OCI-LY1 (cell line): ENCODE measurements at regions not wholly inside any gene's neighbourhood (a gene's known extent, or its start where the extent isn't known, plus 50 kb on each side); places are given as distances from the start of the nearest gene placed in this dataset.
"Not testable (repeated sequence)": the region's sequence is repeated elsewhere in the genome, so short reads cannot be mapped to it uniquely, and the experiment has no call there.

Experiments
- H2AFZ ChIP-seq: fragments of 200-600 bp; sonication (generic), shearing (Covaris generic); 2 replicates; pipeline ENCODE4 v1.6.0; 2014; ENCODE audit warnings: antibody characterized with exemption, mild to moderate bottlenecking, low read length
- H3F3A ChIP-seq: fragments of 200-600 bp; sonication (generic), shearing (Covaris generic); 2 replicates; pipeline ENCODE4 v1.6.0; 2014; ENCODE audit warnings: mild to moderate bottlenecking, antibody characterized with exemption, low read length, moderate library complexity; ENCODE audit not compliant: insufficient read depth
- H3K27ac ChIP-seq: fragments of 200-600 bp; sonication (generic); 2 replicates; pipeline ENCODE4 v1.5.1; 2014; ENCODE audit warnings: low read length, mixed run types, mild to moderate bottlenecking, low read depth; ENCODE audit not compliant: poor library complexity, severe bottlenecking
- H3K27me3 ChIP-seq: fragments of 200-600 bp; sonication (generic); 2 replicates; pipeline ENCODE4 v1.6.0; 2014; ENCODE audit warnings: antibody characterized with exemption, mild to moderate bottlenecking, low read length, moderate library complexity; ENCODE audit not compliant: insufficient read depth
- H3K36me3 ChIP-seq: fragments of 200-600 bp; sonication (generic); 2 replicates; pipeline ENCODE4 v1.6.1; 2014; ENCODE audit warnings: mild to moderate bottlenecking, antibody characterized with exemption, low read length, moderate library complexity, mixed read lengths; ENCODE audit not compliant: insufficient read depth
- H3K4me1 ChIP-seq: fragments of 200-600 bp; sonication (generic); 2 replicates; pipeline ENCODE4 v1.5.1; 2014; ENCODE audit warnings: mild to moderate bottlenecking, low read length, moderate library complexity; ENCODE audit not compliant: insufficient read depth, severe bottlenecking
- H3K4me2 ChIP-seq: fragments of 200-600 bp; sonication (generic), shearing (Covaris generic); 2 replicates; pipeline ENCODE4 v1.6.1; 2014; ENCODE audit warnings: low read length
- H3K4me3 ChIP-seq: fragments of 200-600 bp; sonication (generic); 2 replicates; pipeline ENCODE4 v1.5.1; 2014; ENCODE audit warnings: low read length, low read depth, mild to moderate bottlenecking, mixed read lengths; ENCODE audit not compliant: poor library complexity, severe bottlenecking
- H3K79me2 ChIP-seq: fragments of 200-600 bp; shearing (Covaris generic); 2 replicates; pipeline ENCODE4 v1.6.1; 2016; ENCODE audit warnings: mixed run types, low read length, mixed read lengths; ENCODE audit not compliant: insufficient read depth
- H3K9ac ChIP-seq: fragments of 200-600 bp; sonication (generic), shearing (Covaris generic); 2 replicates; pipeline ENCODE4 v1.6.1; 2014; ENCODE audit warnings: mild to moderate bottlenecking, low read length, mixed read lengths
- H3K9me2 ChIP-seq: fragments of 200-600 bp; sonication (generic), shearing (Covaris generic); 2 replicates; pipeline ENCODE4 v1.6.1; 2014; ENCODE audit warnings: low read depth, mild to moderate bottlenecking, low read length, mixed read lengths
- H3K9me3 ChIP-seq: fragments of 200-600 bp; shearing (Covaris generic); 2 replicates; pipeline ENCODE4 v1.6.1; 2014; ENCODE audit warnings: low read length, mixed read lengths
- H4K20me1 ChIP-seq: fragments of 200-600 bp; sonication (generic), shearing (Covaris generic); 2 replicates; pipeline ENCODE4 v1.6.0; 2016; ENCODE audit warnings: mild to moderate bottlenecking, low read length; ENCODE audit not compliant: insufficient read depth
- CTCF ChIP-seq: fragments of 200-600 bp; sonication (generic), shearing (Covaris generic); IDR thresholded peaks from 2 replicates; pipeline ENCODE4 v1.5.1; 2017; ENCODE audit warnings: mild to moderate bottlenecking, antibody characterized with exemption, low read length, moderate library complexity, mixed read lengths
- EZH2 ChIP-seq: fragments of 200-600 bp; sonication (generic), shearing (Covaris generic); IDR thresholded peaks from 2 replicates; pipeline ENCODE4 v1.8.0; 2017; ENCODE audit warnings: borderline replicate concordance, mixed run types, mild to moderate bottlenecking, antibody characterized with exemption, low read length, moderate library complexity, mixed read lengths

- H3K4me2 ChIP-seq = no peak overlapping the region
- H3K4me1 ChIP-seq = no peaks in the 10 kb centered on the region
- no peaks in the 10 kb centered on the region for H3K79me2 ChIP-seq
- H4K20me1 ChIP-seq = no peaks in the 10 kb centered on the region
- no peaks in the 10 kb centered on the region for H3K9me2 ChIP-seq
- no peaks in the 10 kb centered on the region for H3K9me3 ChIP-seq
- no peak overlapping the region for H3K9ac ChIP-seq
- no peaks in the 10 kb centered on the region for H3K27me3 ChIP-seq
- H2AFZ ChIP-seq = no peak overlapping the region
- TF ChIP-seq CTCF (no peak), EZH2 (no peak)
- no peaks in the 10 kb centered on the region for H3K36me3 ChIP-seq
- H3K27ac ChIP-seq = no peak overlapping the region
- no peak overlapping the region for H3K4me3 ChIP-seq
- H3F3A ChIP-seq = no peaks in the 10 kb centered on the region
These were observed 220.4 kb downstream of the CPS1 start for GRCh38 chr2:210776756-210777155.

- Histone ChIP-seq H4K20me1 (no peaks in the 10 kb centered on the region), H2AFZ (no peak overlapping the region), H3K27ac (no peak overlapping the region), H3K4me1 (no peaks in the 10 kb centered on the region), H3K27me3 (no peaks in the 10 kb centered on the region), H3K4me2 (no peak overlapping the region), H3K9ac (no peak overlapping the region), H3K9me3 (no peaks in the 10 kb centered on the region), H3K4me3 (no peak overlapping the region), H3K36me3 (no peaks in the 10 kb centered on the region), H3K79me2 (no peaks in the 10 kb centered on the region), H3K9me2 (no peaks in the 10 kb centered on the region), H3F3A (no peaks in the 10 kb centered on the region)
- TF ChIP-seq CTCF (no peak), EZH2 (no peak)
These were observed 225.8 kb downstream of the CPS1 start for GRCh38 chr2:210782222-210782621.

GRCh38 chr2:210787831-210788230 lies 231.4 kb downstream of the CPS1 start:
- H3K9me3 ChIP-seq, H3K4me1 ChIP-seq, H3K79me2 ChIP-seq, H3K4me3 ChIP-seq, H2AFZ ChIP-seq, H3K9ac ChIP-seq, H3K36me3 ChIP-seq, H3K27ac ChIP-seq, H3K4me2 ChIP-seq, H4K20me1 ChIP-seq, H3K9me2 ChIP-seq, H3F3A ChIP-seq, H3K27me3 ChIP-seq: not testable (repeated sequence)

- Histone ChIP-seq H2AFZ (no peak overlapping the region), H3K27ac (no peak overlapping the region), H3K4me3 (no peak overlapping the region), H4K20me1 (no peaks in the 10 kb centered on the region), H3K79me2 (no peaks in the 10 kb centered on the region), H3K9ac (no peak overlapping the region), H3K4me2 (no peak overlapping the region), H3F3A (no peaks in the 10 kb centered on the region), H3K36me3 (no peaks in the 10 kb centered on the region), H3K27me3 (no peaks in the 10 kb centered on the region), H3K9me2 (no peaks in the 10 kb centered on the region), H3K9me3 (no peaks in the 10 kb centered on the region), H3K4me1 (no peaks in the 10 kb centered on the region)
- no peak for TF ChIP-seq CTCF
- TF ChIP-seq EZH2 = no peak
These were observed 235.6 kb downstream of the CPS1 start for GRCh38 chr2:210792000-210792399.
